ENCODE measurements at regions not wholly inside any gene's neighbourhood (a gene's known extent, or its start where the extent isn't known, plus 50 kb on each side); places are given as distances from the start of the nearest gene placed in this dataset.

DNA sequence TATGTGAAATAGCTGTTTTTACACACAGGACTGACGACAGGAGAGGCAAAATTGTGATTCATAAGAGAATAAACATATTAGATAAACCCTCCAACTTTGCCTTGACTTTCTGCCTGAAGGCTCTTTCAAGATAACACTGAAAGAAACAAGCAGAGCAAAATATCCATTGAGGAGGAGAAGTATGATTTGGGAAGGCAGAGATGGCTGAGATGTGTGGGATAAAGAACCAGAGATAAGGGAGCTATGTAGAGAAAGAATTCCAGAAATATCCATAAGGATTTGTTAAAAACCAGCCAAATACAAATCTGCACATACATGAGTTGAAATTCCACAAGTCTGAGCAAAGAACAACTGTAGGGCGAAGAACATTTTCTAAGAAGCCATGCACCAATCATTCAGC is 1064.7 kb downstream of the PLA2G4A start:
- TF ChIP-seq, protein P1, sequence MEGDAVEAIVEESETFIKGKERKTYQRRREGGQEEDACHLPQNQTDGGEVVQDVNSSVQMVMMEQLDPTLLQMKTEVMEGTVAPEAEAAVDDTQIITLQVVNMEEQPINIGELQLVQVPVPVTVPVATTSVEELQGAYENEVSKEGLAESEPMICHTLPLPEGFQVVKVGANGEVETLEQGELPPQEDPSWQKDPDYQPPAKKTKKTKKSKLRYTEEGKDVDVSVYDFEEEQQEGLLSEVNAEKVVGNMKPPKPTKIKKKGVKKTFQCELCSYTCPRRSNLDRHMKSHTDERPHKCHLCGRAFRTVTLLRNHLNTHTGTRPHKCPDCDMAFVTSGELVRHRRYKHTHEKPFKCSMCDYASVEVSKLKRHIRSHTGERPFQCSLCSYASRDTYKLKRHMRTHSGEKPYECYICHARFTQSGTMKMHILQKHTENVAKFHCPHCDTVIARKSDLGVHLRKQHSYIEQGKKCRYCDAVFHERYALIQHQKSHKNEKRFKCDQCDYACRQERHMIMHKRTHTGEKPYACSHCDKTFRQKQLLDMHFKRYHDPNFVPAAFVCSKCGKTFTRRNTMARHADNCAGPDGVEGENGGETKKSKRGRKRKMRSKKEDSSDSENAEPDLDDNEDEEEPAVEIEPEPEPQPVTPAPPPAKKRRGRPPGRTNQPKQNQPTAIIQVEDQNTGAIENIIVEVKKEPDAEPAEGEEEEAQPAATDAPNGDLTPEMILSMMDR (IDR thresholded peaks at IDR 0.05; ENCODE audit: low read length) = no peak
- no peak for TF ChIP-seq EZH2 (optimal IDR thresholded peaks at IDR 0.05; ENCODE audit: low read depth, low read length)

All from MM.1S (cell line).